Liver (tissue), 3 donors: ENCODE measurements at regions not wholly inside any gene's neighbourhood (a gene's known extent, or its start where the extent isn't known, plus 50 kb on each side); places are given as distances from the start of the nearest gene placed in this dataset.

Experiments used
- ATF3 ChIP-seq: IDR thresholded peaks from 2 replicates; pipeline ENCODE4 v1.6.1; 2016; ENCODE audit warnings: antibody characterized with exemption
- CTCF ChIP-seq: fragments of 150-350 bp; IDR thresholded peaks from 2 replicates; pipeline ENCODE4 v1.5.1; 2017; ENCODE audit warnings: improper control_type of control experiment, low read depth, low read length; ENCODE audit not compliant: missing input control
- GABPA ChIP-seq, 2 donors: IDR thresholded peaks in 1 of 2; conservative IDR thresholded peaks in 1 of 2; 2 replicates each; pipeline ENCODE4 v1.6.1; 2016; ENCODE audit warnings: antibody characterized with exemption in 2 of 2, mild to moderate bottlenecking in 1 of 2, moderate library complexity in 1 of 2
- JUND ChIP-seq, 2 donors: IDR thresholded peaks; 2 replicates each; pipeline ENCODE4 v1.6.1; 2016; ENCODE audit warnings: antibody characterized with exemption in 2 of 2
- RAD21 ChIP-seq, 2 donors: IDR thresholded peaks; 2 replicates each; pipeline ENCODE4 v1.6.1; 2016; ENCODE audit warnings: antibody characterized with exemption in 2 of 2, mild to moderate bottlenecking in 2 of 2
- SP1 ChIP-seq: IDR thresholded peaks from 2 replicates; pipeline ENCODE4 v1.6.1; 2018; ENCODE audit warnings: antibody characterized with exemption, mild to moderate bottlenecking
- TAF1 ChIP-seq: conservative IDR thresholded peaks from 2 replicates; pipeline ENCODE4 v1.6.1; 2016; ENCODE audit warnings: antibody characterized with exemption, mild to moderate bottlenecking
- YY1 ChIP-seq: IDR thresholded peaks from 2 replicates; pipeline ENCODE4 v1.6.1; 2016; ENCODE audit warnings: antibody characterized with exemption, mild to moderate bottlenecking
- TF ChIP-seq, protein P1 (sequence below): IDR thresholded peaks from 2 replicates; pipeline ENCODE4 v1.6.1; 2016; ENCODE audit warnings: antibody characterized with exemption
- TF ChIP-seq, protein P2 (sequence below): IDR thresholded peaks from 2 replicates; pipeline ENCODE4 v1.6.1; 2016; ENCODE audit warnings: antibody characterized with exemption, mild to moderate bottlenecking
- donor health status: healthy.
- donor health status: healthy.

DNA sequence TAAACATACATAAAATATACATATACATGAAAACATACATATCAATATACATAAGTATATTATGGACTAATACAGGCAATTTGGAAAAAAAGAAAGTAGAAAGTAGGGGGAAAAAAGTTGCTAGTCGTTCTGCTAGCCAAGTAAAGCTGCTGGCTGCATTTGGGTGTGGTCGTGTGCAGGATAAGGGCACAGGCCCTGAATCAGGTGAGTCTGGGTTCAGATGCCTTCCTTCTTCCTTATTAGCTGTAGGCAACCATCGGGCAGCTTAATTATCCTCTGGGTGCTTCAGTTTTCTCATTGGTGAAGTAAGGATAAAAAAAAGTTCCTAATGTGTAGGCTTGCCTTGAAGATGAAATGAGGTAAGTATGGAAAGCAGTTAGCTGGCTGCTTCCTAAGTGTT, 59.2 kb upstream of the SPRY4 start:
- TF ChIP-seq JUND (IDR thresholded peaks at IDR 0.05), result no peak
- TF ChIP-seq, protein P1, sequence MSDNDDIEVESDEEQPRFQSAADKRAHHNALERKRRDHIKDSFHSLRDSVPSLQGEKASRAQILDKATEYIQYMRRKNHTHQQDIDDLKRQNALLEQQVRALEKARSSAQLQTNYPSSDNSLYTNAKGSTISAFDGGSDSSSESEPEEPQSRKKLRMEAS, result no peak
- TF ChIP-seq CTCF, result no peak
- no peak for TF ChIP-seq YY1
- TF ChIP-seq, protein P2, sequence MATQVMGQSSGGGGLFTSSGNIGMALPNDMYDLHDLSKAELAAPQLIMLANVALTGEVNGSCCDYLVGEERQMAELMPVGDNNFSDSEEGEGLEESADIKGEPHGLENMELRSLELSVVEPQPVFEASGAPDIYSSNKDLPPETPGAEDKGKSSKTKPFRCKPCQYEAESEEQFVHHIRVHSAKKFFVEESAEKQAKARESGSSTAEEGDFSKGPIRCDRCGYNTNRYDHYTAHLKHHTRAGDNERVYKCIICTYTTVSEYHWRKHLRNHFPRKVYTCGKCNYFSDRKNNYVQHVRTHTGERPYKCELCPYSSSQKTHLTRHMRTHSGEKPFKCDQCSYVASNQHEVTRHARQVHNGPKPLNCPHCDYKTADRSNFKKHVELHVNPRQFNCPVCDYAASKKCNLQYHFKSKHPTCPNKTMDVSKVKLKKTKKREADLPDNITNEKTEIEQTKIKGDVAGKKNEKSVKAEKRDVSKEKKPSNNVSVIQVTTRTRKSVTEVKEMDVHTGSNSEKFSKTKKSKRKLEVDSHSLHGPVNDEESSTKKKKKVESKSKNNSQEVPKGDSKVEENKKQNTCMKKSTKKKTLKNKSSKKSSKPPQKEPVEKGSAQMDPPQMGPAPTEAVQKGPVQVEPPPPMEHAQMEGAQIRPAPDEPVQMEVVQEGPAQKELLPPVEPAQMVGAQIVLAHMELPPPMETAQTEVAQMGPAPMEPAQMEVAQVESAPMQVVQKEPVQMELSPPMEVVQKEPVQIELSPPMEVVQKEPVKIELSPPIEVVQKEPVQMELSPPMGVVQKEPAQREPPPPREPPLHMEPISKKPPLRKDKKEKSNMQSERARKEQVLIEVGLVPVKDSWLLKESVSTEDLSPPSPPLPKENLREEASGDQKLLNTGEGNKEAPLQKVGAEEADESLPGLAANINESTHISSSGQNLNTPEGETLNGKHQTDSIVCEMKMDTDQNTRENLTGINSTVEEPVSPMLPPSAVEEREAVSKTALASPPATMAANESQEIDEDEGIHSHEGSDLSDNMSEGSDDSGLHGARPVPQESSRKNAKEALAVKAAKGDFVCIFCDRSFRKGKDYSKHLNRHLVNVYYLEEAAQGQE, result no peak
- no peak for TF ChIP-seq TAF1
- no peak for TF ChIP-seq ATF3
- no peak for TF ChIP-seq RAD21 (IDR thresholded peaks at IDR 0.05)
- TF ChIP-seq GABPA (IDR thresholded peaks at IDR 0.05 in 1 of 2, conservative IDR thresholded peaks at IDR 0.05 in 1 of 2), result no peak
- no peak for TF ChIP-seq SP1
